ENCODE measurements at regions not wholly inside any gene's neighbourhood (a gene's known extent, or its start where the extent isn't known, plus 50 kb on each side); places are given as distances from the start of the nearest gene placed in this dataset.
"Not testable (repeated sequence)": the region's sequence is repeated elsewhere in the genome, so short reads cannot be mapped to it uniquely, and the experiment has no call there.

GRCh38 chr6:19329078-19329477, 508.1 kb upstream of the ID4 start:
- DNase-seq (ENCODE audit: low spot score), result no peak

GRCh38 chr6:19331089-19331488, 506.1 kb upstream of the ID4 start:
- DNase-seq (ENCODE audit: low spot score), result no peak

GRCh38 chr6:19332806-19333460, 504.2 kb upstream of the ID4 start:
- DNase-seq (ENCODE audit: low spot score), result no peak

- DNase-seq (ENCODE audit: low spot score), result no peak
Observed at GRCh38 chr6:19333936-19334335, 503.2 kb upstream of the ID4 start.

GRCh38 chr6:19336579-19336978, 500.6 kb upstream of the ID4 start:
- DNase-seq (ENCODE audit: low spot score), result no peak

GRCh38 chr6:19337101-19337500, 500.1 kb upstream of the ID4 start:
- no peak for DNase-seq (ENCODE audit: low spot score)

- no peak for DNase-seq (ENCODE audit: low spot score)
Observed at GRCh38 chr6:19342616-19343015, 494.6 kb upstream of the ID4 start.

- no peak for DNase-seq (ENCODE audit: low spot score)
Observed at GRCh38 chr6:19349429-19349828, 487.7 kb upstream of the ID4 start.

GRCh38 chr6:19354181-19354580, 483.0 kb upstream of the ID4 start:
- no peak for DNase-seq (ENCODE audit: low spot score)

GRCh38 chr6:19356692-19357091, 480.5 kb upstream of the ID4 start:
- DNase-seq (ENCODE audit: low spot score), result no peak

- no peak for DNase-seq (ENCODE audit: low spot score)
Observed at GRCh38 chr6:19362396-19362795, 474.8 kb upstream of the ID4 start.

GRCh38 chr6:19368511-19368910, 468.7 kb upstream of the ID4 start:
- DNase-seq (ENCODE audit: low spot score), result no peak

GRCh38 chr6:19369785-19370184, 467.4 kb upstream of the ID4 start:
- no peak for DNase-seq (ENCODE audit: low spot score)

GRCh38 chr6:19370831-19371230, 466.3 kb upstream of the ID4 start:
- no peak for DNase-seq (ENCODE audit: low spot score)

- DNase-seq (ENCODE audit: low spot score), result no peak
Observed at GRCh38 chr6:19375613-19376012, 461.6 kb upstream of the ID4 start.

GRCh38 chr6:19377722-19378121, 459.4 kb upstream of the ID4 start:
- no peak for DNase-seq (ENCODE audit: low spot score)

GRCh38 chr6:19380293-19380692, 456.9 kb upstream of the ID4 start:
- no peak for DNase-seq (ENCODE audit: low spot score)

GRCh38 chr6:19382676-19383075, 454.5 kb upstream of the ID4 start:
- DNase-seq (ENCODE audit: low spot score), result no peak

- no peak for DNase-seq (ENCODE audit: low spot score)
Observed at GRCh38 chr6:19391926-19392325, 445.2 kb upstream of the ID4 start.

- no peak for DNase-seq (ENCODE audit: low spot score)
Observed at GRCh38 chr6:19394051-19394450, 443.1 kb upstream of the ID4 start.

GRCh38 chr6:19394687-19395086, 442.5 kb upstream of the ID4 start:
- DNase-seq (ENCODE audit: low spot score), result no peak

GRCh38 chr6:19395316-19395715, 441.9 kb upstream of the ID4 start:
- DNase-seq (ENCODE audit: low spot score), result no peak

- DNase-seq (ENCODE audit: low spot score), result no peak
Observed at GRCh38 chr6:19399406-19399805, 437.8 kb upstream of the ID4 start.

GRCh38 chr6:19404884-19405283, 432.3 kb upstream of the ID4 start:
- not testable (repeated sequence) for DNase-seq (ENCODE audit: low spot score)

- DNase-seq (ENCODE audit: low spot score), result no peak
Observed at GRCh38 chr6:19408331-19408730, 428.8 kb upstream of the ID4 start.

Data from hepatic stellate cell (primary cell).